SJCRH30 (cell line): ENCODE measurements at regions not wholly inside any gene's neighbourhood (a gene's known extent, or its start where the extent isn't known, plus 50 kb on each side); places are given as distances from the start of the nearest gene placed in this dataset.
"Not testable (repeated sequence)": the region's sequence is repeated elsewhere in the genome, so short reads cannot be mapped to it uniquely, and the experiment has no call there.

Experiments used
- DNase-seq, 2 experiments: peaks; one replicate each; pipeline ENCODE4 v3.0.0-alpha.2; 2015 to 2020
- H3K27ac ChIP-seq: fragments of 250-450 bp; sonication (Bioruptor Pico); 2 replicates; pipeline ENCODE4 v1.5.1; 2020; ENCODE audit warnings: mild to moderate bottlenecking, moderate library complexity
- H3K27me3 ChIP-seq: fragments of 250-450 bp; sonication (Bioruptor Pico); 2 replicates; pipeline ENCODE4 v1.5.1; 2020; ENCODE audit warnings: mild to moderate bottlenecking, moderate library complexity
- H3K36me3 ChIP-seq: fragments of 250-450 bp; sonication (Bioruptor Pico); 2 replicates; pipeline ENCODE4 v1.5.1; 2020; ENCODE audit warnings: mild to moderate bottlenecking, moderate library complexity
- H3K4me1 ChIP-seq: fragments of 250-450 bp; sonication (Bioruptor Pico); 2 replicates; pipeline ENCODE4 v1.5.1; 2020; ENCODE audit warnings: mild to moderate bottlenecking, moderate library complexity
- H3K4me3 ChIP-seq: fragments of 250-450 bp; sonication (Bioruptor Pico); 2 replicates; pipeline ENCODE4 v1.5.1; 2020; ENCODE audit warnings: mild to moderate bottlenecking, moderate library complexity
- H3K9me3 ChIP-seq: fragments of 250-450 bp; sonication (Bioruptor Pico); replicated peaks from 2 replicates; pipeline ENCODE4 v1.5.1; 2020; ENCODE audit warnings: mild to moderate bottlenecking, moderate library complexity

- H3K4me1 ChIP-seq: no peaks in the 10 kb centered on the region
- peak overlapping the region; percentile 36; the same call in 1 of the 2 replicates for H3K27ac ChIP-seq
- no peaks in the 10 kb centered on the region for H3K36me3 ChIP-seq
- peak; percentile 13 to 15 for DNase-seq
- no peaks in the 10 kb centered on the region for H3K27me3 ChIP-seq
- no peaks in the 10 kb centered on the region for H3K9me3 ChIP-seq
- no peak overlapping the region for H3K4me3 ChIP-seq
Observed at GRCh38 chr15:60137711-60138396, 133.7 kb downstream of the FOXB1 start.

- Histone ChIP-seq H3K27ac (no peak overlapping the region), H3K27me3 (no peaks in the 10 kb centered on the region), H3K9me3 (no peaks in the 10 kb centered on the region), H3K36me3 (no peaks in the 10 kb centered on the region), H3K4me3 (no peak overlapping the region), H3K4me1 (no peaks in the 10 kb centered on the region)
- no peak for DNase-seq
Observed at GRCh38 chr15:60138397-60138968, 134.4 kb downstream of the FOXB1 start.

- Histone ChIP-seq H3K27ac (no peak overlapping the region), H3K9me3 (no peaks in the 10 kb centered on the region; the same call in 1 of the 2 replicates), H3K36me3 (no peaks in the 10 kb centered on the region), H3K4me1 (peaks cover 9% of the 10 kb centered on the region; the same call in 1 of the 2 replicates), H3K4me3 (no peak overlapping the region), H3K27me3 (no peaks in the 10 kb centered on the region; the same call in 1 of the 2 replicates)
- DNase-seq: no peak
Observed at GRCh38 chr15:60152386-60152785, 148.3 kb downstream of the FOXB1 start.

GRCh38 chr15:60154764-60155325 lies 150.7 kb downstream of the FOXB1 start:
- no peaks in the 10 kb centered on the region; the same call in 1 of the 2 replicates for H3K9me3 ChIP-seq
- peaks cover 9% of the 10 kb centered on the region; the same call in 1 of the 2 replicates for H3K4me1 ChIP-seq
- H3K36me3 ChIP-seq: no peaks in the 10 kb centered on the region
- no peak for DNase-seq
- no peak overlapping the region for H3K27ac ChIP-seq
- no peak overlapping the region for H3K4me3 ChIP-seq
- no peaks in the 10 kb centered on the region; the same call in 1 of the 2 replicates for H3K27me3 ChIP-seq

- H3K27me3 ChIP-seq: no peaks in the 10 kb centered on the region
- DNase-seq: no peak
- no peaks in the 10 kb centered on the region for H3K36me3 ChIP-seq
- peaks cover 9% of the 10 kb centered on the region; the same call in 1 of the 2 replicates for H3K4me1 ChIP-seq
- H3K4me3 ChIP-seq: no peak overlapping the region
- H3K27ac ChIP-seq: no peak overlapping the region
- H3K9me3 ChIP-seq: no peaks in the 10 kb centered on the region; the same call in 1 of the 2 replicates
Observed at GRCh38 chr15:60155661-60156060, 151.6 kb downstream of the FOXB1 start.

- DNase-seq: no peak
- H3K27ac ChIP-seq: no peak overlapping the region
- H3K36me3 ChIP-seq: no peaks in the 10 kb centered on the region
- H3K9me3 ChIP-seq: no peaks in the 10 kb centered on the region
- H3K4me1 ChIP-seq: no peaks in the 10 kb centered on the region
- no peak overlapping the region for H3K4me3 ChIP-seq
- 0 out of 2 replicates have a peak, but pooled peaks cover 3% of the 10 kb centered on the region for H3K27me3 ChIP-seq
Observed at GRCh38 chr15:60160909-60161308, 156.8 kb downstream of the FOXB1 start.

GRCh38 chr15:60161704-60162103 lies 157.6 kb downstream of the FOXB1 start:
- Histone ChIP-seq H3K27me3 (0 out of 2 replicates have a peak, but pooled peaks cover 3% of the 10 kb centered on the region), H3K9me3 (no peaks in the 10 kb centered on the region), H3K27ac (no peak overlapping the region), H3K36me3 (no peaks in the 10 kb centered on the region), H3K4me3 (no peak overlapping the region), H3K4me1 (no peaks in the 10 kb centered on the region)
- no peak for DNase-seq

GRCh38 chr15:60162251-60162967 lies 158.3 kb downstream of the FOXB1 start:
- Histone ChIP-seq H3K4me1 (no peaks in the 10 kb centered on the region), H3K4me3 (no peak overlapping the region), H3K9me3 (no peaks in the 10 kb centered on the region), H3K27me3 (0 out of 2 replicates have a peak, but pooled peaks cover 3% of the 10 kb centered on the region), H3K36me3 (no peaks in the 10 kb centered on the region), H3K27ac (no peak overlapping the region)
- DNase-seq: no peak

GRCh38 chr15:60162968-60163355 lies 158.9 kb downstream of the FOXB1 start:
- H3K27me3 ChIP-seq: 0 out of 2 replicates have a peak, but pooled peaks cover 3% of the 10 kb centered on the region
- DNase-seq: no peak
- H3K36me3 ChIP-seq: no peaks in the 10 kb centered on the region
- H3K4me3 ChIP-seq: no peak overlapping the region
- no peaks in the 10 kb centered on the region for H3K4me1 ChIP-seq
- no peaks in the 10 kb centered on the region for H3K9me3 ChIP-seq
- H3K27ac ChIP-seq: no peak overlapping the region

- Histone ChIP-seq H3K4me1 (no peaks in the 10 kb centered on the region), H3K9me3 (no peaks in the 10 kb centered on the region), H3K27ac (no peak overlapping the region), H3K27me3 (0 out of 2 replicates have a peak, but pooled peaks cover 3% of the 10 kb centered on the region), H3K4me3 (no peak overlapping the region), H3K36me3 (no peaks in the 10 kb centered on the region)
- no peak for DNase-seq
Observed at GRCh38 chr15:60165111-60165510, 161.0 kb downstream of the FOXB1 start.

GRCh38 chr15:60172143-60172542 lies 168.0 kb downstream of the FOXB1 start:
- Histone ChIP-seq H3K4me3 (no peak overlapping the region), H3K4me1 (no peaks in the 10 kb centered on the region), H3K36me3 (no peaks in the 10 kb centered on the region), H3K9me3 (no peaks in the 10 kb centered on the region), H3K27me3 (no peaks in the 10 kb centered on the region), H3K27ac (no peak overlapping the region)
- no peak for DNase-seq

GRCh38 chr15:60179786-60180391 lies 175.8 kb downstream of the FOXB1 start:
- Histone ChIP-seq H3K27ac (no peak overlapping the region), H3K27me3 (no peaks in the 10 kb centered on the region), H3K9me3 (no peaks in the 10 kb centered on the region), H3K36me3 (no peaks in the 10 kb centered on the region), H3K4me1 (no peaks in the 10 kb centered on the region), H3K4me3 (no peak overlapping the region)
- DNase-seq: peak; percentile 26 to 62

- DNase-seq: peak; percentile 2 to 34
- H3K4me1 ChIP-seq, H3K27ac ChIP-seq, H3K4me3 ChIP-seq, H3K27me3 ChIP-seq, H3K36me3 ChIP-seq, H3K9me3 ChIP-seq: not testable (repeated sequence)
Observed at GRCh38 chr15:60181957-60182356, 177.8 kb downstream of the FOXB1 start.

- Histone ChIP-seq H3K9me3 (no peaks in the 10 kb centered on the region), H3K4me1 (no peaks in the 10 kb centered on the region), H3K27me3 (no peaks in the 10 kb centered on the region), H3K27ac (no peak overlapping the region), H3K4me3 (no peak overlapping the region), H3K36me3 (no peaks in the 10 kb centered on the region)
- DNase-seq: no peak
Observed at GRCh38 chr15:60183366-60183765, 179.3 kb downstream of the FOXB1 start.
